ENCODE measurements at regions not wholly inside any gene's neighbourhood (a gene's known extent, or its start where the extent isn't known, plus 50 kb on each side); places are given as distances from the start of the nearest gene placed in this dataset.

DNA sequence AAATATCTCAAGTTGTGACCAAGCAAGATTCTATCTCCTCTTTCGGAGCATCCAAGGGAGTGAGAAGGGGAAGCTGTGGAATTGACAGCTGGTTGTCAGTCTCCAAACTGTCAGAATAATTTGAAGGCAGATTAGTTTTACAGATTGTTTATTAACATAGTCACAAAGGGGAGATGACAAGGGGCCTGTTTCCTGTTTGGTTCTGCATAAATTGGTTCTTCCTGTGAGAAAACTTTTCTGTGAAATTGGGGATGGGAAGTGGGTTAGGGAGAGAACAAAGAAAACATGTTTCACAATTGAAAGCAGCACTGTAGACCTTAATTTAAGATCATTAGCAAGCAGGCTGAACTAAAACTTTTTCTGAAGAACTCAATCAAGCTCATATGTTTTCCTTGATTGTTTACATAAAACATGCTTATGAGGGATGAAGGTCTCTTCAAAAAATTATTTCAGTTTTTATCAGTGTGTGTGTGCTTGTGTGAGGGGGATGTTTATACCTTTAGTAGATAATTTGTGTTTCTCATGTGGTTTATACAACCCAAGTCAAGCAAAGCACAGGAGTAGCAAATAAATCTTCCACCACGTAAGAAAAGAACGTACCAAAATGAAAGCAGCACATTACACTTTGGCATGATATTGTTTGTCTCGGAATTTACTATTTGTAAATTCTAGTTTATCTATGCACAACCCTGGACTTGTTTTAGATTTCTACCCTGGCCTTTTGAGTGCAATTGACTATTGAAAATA is 604.9 kb upstream of the CDH2 start:
- no peak for TF ChIP-seq CTCF (IDR thresholded peaks at IDR 0.05)
- no peak for TF ChIP-seq POLR2A (IDR thresholded peaks at IDR 0.05)

All from heart left ventricle (tissue), 13 donors.